CD4-positive, alpha-beta T cell treated with Interleukin-17A for 1 hour (primary cell): ENCODE measurements at regions not wholly inside any gene's neighbourhood (a gene's known extent, or its start where the extent isn't known, plus 50 kb on each side); places are given as distances from the start of the nearest gene placed in this dataset.

Source experiments
- DNase-seq: peaks from one replicate; pipeline ENCODE4 v3.0.0-alpha.2; 2020

DNA sequence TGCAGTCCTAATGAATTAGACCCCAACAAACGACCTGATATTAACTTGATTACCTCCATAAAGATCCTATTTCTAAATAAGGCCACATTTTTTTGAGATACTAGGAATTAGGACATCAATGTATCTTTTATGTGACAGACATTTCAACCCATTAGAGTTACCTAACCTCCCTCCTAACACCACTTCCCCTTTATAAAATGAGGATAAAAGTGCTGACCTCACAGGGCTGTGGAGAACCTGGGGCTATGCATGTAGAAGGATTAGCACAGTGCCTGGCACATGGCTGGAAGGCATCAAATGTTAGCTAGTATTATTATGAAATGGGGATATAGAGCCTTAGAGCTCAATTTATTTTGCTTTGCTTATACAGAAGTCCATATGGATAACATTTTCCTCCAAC is 53.5 kb upstream of the LRRN1 start:
- no peak for DNase-seq

GRCh38 chr3:3744826-3745225 is 54.4 kb upstream of the LRRN1 start:
- DNase-seq, result no peak

GRCh38 chr3:3743754-3744153 is 55.5 kb upstream of the LRRN1 start:
- DNase-seq, result no peak

DNA sequence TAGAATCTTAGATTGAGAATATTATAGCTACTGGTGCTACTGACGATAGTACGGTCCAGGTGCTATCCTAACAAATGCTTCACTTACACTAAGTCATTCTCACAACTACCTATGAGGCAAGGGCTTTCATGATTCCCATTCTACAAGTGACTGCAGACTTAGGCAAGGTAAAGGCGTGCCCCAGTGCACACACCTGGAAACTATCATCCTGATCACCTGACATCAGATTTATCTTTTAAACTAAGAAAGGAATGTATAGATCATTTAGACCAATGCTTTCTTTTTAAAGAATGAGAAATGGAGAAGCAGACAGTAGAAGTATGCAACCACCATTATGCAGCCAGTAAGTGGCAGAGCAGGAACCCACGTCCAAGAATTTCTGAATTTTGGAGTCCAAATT is 59.2 kb upstream of the LRRN1 start:
- no peak for DNase-seq

DNA sequence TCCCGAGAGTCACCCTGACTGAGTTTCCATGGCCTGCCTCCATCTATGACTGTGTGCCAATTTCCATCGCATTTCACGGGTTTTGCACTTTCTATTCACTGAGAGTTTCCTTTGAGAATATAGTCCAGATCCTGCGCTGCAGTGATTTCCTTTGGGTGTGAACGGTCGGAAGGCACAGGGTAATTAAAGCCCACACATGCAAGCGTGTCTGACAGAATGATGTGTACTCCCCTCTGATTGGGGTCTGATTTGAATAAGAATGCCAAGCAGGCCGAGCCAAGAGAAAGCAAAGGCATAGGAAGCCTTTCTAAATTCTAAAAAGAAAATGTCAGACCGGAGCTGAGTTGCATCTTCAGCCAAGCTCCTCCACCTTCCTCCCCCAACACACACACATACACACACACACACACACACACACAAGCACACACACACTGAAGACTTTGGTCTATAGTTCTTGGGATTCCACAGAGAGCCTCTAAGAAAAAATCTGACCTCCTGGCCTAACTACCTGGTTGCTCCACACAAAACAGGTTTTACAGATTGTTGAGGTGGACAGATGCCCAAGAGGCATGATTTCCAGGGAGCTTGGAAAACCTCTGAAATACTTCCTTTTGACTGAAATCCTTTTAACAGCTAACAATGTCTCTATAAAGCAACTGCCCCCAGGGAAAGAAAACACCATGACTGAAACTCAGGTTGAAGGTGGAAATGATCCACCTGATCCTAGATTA is 59.7 kb upstream of the LRRN1 start:
- no peak for DNase-seq

GRCh38 chr3:3737531-3737930 is 61.7 kb upstream of the LRRN1 start:
- no peak for DNase-seq

DNA sequence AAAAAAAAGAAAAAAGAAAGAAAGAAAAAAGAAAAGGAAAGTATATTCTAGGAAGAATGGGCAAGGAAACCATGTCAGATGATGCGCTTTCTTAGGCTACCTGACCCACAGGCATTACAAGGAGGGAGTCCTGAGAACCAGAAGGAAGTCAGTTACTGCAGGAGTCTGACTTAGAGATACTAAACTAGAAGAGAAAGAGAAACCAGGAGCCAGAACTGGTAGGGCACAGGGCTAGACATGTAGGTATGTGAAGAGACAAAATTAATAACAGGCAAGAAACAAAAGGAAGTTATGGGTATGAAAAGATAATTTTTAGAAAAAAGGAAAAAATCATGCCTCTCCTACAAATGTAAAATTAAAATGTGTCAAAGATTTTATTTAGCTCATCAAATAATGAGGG is 63.3 kb upstream of the LRRN1 start:
- no peak for DNase-seq

DNA sequence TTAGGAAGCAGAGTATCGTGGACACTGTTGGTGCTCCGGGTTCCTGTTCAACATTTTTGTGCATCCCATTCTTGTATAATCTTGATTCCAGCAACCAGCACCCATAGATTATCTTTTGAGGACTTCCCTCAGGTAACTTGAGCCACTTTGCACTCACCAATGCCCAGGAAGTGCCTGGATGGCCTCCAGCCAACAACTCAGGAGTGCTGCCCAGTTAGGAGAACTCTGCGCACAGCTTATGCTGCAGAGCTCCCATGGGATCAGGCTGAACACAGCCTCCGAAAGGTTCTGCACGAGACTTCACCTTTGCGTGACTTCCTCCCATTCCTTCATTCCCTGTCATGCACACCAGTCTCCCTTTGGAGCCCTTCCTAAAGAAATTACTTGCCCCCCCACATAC is 64.3 kb upstream of the LRRN1 start:
- DNase-seq, result no peak

- DNase-seq, result no peak
These were observed 70.0 kb upstream of the LRRN1 start for GRCh38 chr3:3729261-3729660.

GRCh38 chr3:3726549-3726948 is 72.7 kb upstream of the LRRN1 start:
- no peak for DNase-seq

- DNase-seq, result no peak
These were observed 84.7 kb upstream of the LRRN1 start for GRCh38 chr3:3714572-3714971.

DNA sequence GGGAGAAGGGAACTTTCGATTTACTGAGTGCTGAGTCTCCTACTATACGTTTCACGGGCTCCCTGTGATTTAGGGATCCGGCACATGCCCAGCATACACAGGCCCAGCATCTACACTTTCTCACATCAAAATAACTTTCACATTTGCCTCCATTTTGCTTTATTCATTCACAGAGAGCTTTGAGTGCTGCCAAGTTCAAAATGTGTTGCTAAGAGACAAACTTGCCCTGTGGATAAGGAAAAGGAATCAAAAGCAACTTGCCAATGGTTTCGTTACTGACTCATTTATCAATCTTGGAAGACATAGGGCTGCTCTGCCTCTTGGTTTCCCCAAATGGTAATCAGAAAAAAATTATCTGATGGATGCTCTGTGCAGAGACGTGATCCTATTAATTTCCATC is 86.3 kb upstream of the LRRN1 start:
- no peak for DNase-seq

DNA sequence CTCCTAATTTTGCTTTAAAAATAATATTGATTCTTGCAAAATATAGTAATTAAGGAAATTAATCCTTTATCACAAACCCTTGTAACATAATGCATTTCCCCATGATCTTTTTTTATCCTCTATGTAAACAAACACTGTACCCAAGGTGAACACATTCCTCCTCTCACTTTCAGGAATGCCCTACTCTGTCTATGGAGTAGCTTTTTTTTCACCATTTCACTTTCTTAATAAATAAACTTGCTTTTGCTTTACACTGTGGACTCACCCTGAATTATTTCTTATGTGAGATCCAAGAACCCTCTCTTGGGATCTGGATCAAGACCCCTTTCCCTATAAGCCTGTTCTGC is 90.5 kb upstream of the LRRN1 start:
- no peak for DNase-seq

DNA sequence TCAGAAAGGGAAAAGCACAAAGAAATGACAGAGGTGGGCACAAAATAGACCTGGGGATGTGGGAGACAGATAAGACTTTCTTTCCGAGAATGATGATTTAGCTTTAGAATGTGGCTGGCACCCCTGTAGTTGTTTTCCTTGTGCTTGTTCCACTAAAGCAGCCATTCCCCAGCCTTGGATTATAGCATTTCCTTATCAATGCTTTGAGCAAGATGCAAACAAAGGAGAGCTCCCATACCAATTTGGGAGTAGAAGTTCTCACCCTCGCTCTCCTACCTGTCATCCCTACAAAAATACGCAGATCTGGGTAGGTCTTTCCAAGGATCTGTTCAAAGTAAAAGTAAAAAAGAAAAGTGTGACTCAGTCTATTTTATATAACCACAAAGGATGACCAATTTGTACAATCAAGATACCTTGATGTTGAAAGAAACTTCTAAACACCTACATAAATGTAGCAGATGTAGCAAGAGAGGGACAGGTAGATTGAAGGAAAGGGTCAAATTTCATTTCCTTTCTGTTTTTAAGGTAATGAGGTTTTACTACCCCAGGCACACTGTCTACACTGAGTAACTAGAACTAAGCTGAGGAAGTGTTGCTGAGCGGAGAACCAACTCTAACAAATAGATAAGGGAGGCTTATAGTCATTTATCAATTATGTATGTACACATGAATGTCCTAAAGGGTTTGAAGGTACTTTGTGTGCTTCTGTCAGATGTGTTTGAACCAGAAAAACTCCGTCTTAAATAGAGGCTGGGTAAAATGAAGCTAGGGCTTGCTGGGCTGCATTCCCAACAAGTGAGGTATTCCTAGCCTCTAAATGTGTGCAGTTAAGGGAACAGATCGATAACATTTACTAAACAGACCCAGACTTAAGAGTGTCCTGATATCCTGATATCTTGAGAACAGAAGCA is 91.1 kb upstream of the LRRN1 start:
- DNase-seq, result no peak

- no peak for DNase-seq
These were observed 94.0 kb upstream of the LRRN1 start for GRCh38 chr3:3705090-3705775.

- DNase-seq, result no peak
These were observed 97.3 kb upstream of the LRRN1 start for GRCh38 chr3:3701949-3702348.

- DNase-seq, result no peak
These were observed 99.2 kb upstream of the LRRN1 start for GRCh38 chr3:3699816-3700633.

GRCh38 chr3:3699407-3699806 is 99.8 kb upstream of the LRRN1 start:
- no peak for DNase-seq

- DNase-seq, result no peak
These were observed 102.9 kb upstream of the LRRN1 start for GRCh38 chr3:3696345-3696744.

GRCh38 chr3:3693593-3693992 is 105.6 kb upstream of the LRRN1 start:
- DNase-seq, result no peak

GRCh38 chr3:3689601-3690375 is 109.4 kb upstream of the LRRN1 start:
- no peak for DNase-seq
